Prostate gland (tissue), 2 donors: ENCODE measurements at regions not wholly inside any gene's neighbourhood (a gene's known extent, or its start where the extent isn't known, plus 50 kb on each side); places are given as distances from the start of the nearest gene placed in this dataset.
"Not testable (repeated sequence)": the region's sequence is repeated elsewhere in the genome, so short reads cannot be mapped to it uniquely, and the experiment has no call there.

ENCODE experiments used
- DNase-seq: peaks from one replicate; pipeline ENCODE4 v3.0.0-alpha.2; 2019; ENCODE audit warnings: low spot score
- H3K27ac ChIP-seq, 2 donors: fragments of 200-600 bp; sonication (generic); 2 replicates each; pipeline ENCODE4 v1.5.1; 2017 to 2019
- H3K27me3 ChIP-seq: fragments of 200-600 bp; sonication (generic); replicated peaks from 2 replicates; pipeline ENCODE4 v1.5.1; 2019; ENCODE audit not compliant: insufficient read depth
- H3K36me3 ChIP-seq, 2 donors: fragments of 200-600 bp; sonication (generic); 1 replicate in 1 of 2; 2 replicates in 1 of 2; pipeline versions ENCODE4 v1.5.1 to v1.8.1; 2017 to 2019
- H3K4me1 ChIP-seq: fragments of 200-600 bp; sonication (generic); replicated peaks from 2 replicates; pipeline ENCODE4 v1.5.1; 2019
- H3K4me3 ChIP-seq, 2 donors: fragments of 200-600 bp; sonication (generic); 2 replicates each; pipeline ENCODE4 v1.5.1; 2017 to 2019
- H3K9me3 ChIP-seq: fragments of 200-600 bp; sonication (generic); 2 replicates; pipeline ENCODE4 v1.5.1; 2017
- POLR2A ChIP-seq: fragments of 450-650 bp; IDR thresholded peaks from one replicate; pipeline ENCODE4 v1.6.1; 2016; ENCODE audit warnings: antibody characterized with exemption, mild to moderate bottlenecking
- POLR2AphosphoS5 ChIP-seq: sonication (generic); formaldehyde crosslinking; IDR thresholded peaks from one replicate; pipeline ENCODE4 v1.6.1; 2017; ENCODE audit warnings: antibody characterized with exemption
- WGBS: methylation state at CpG from one replicate; pipeline ENCODE4 v1.1.5; 2018; 5-methylcytosine and 5-hydroxymethylcytosine counted together
- intact Hi-C: fragments of 100-400 bp; cut with DNase I; formaldehyde crosslinking; loops from one replicate; pipeline ENCODE4 v1.14.2; 2022
- TF ChIP-seq, protein P1 (sequence below), 4 experiments: fragments of 200-600 bp in 2 of 4; fragments of 450-650 bp in 2 of 4; sonication (generic) in 2 of 4; IDR thresholded peaks; 1 replicate in 3 of 4; 2 replicates in 1 of 4; pipeline ENCODE4 v1.5.1; 2016 to 2019; ENCODE audit warnings: antibody characterized with exemption in 4 of 4, mild to moderate bottlenecking in 2 of 4, moderate library complexity in 2 of 4

DNA sequence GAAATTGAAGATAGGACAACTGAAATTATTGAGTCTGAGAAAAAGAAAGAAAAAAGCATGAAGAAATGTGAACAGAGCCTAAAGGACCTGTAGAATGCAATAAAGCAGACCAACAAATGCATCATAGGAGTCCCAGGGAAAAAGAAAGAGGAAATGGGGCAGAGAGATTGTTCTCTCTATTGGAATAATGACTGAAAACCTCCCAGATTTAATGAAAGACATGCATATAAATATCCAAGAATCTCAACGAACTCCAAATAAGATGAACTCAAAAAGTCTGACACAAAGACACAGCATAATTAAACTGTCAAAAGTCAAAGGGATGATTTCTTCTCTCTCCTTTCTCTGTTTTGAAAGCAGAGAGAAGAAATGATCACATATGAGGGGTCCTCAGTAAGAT lies 124.7 kb downstream of the MEX3B start:
- Histone ChIP-seq H3K27ac (no peak overlapping the region), H3K36me3 (no peaks in the 10 kb centered on the region), H3K9me3 (no peaks in the 10 kb centered on the region), H3K27me3 (no peaks in the 10 kb centered on the region), H3K4me3 (no peak overlapping the region), H3K4me1 (no peaks in the 10 kb centered on the region)
- intact Hi-C loops = no loop called here
- DNase-seq = no peak
- WGBS = 74% methylated on average over 1 of the region's 1 CpG
- TF ChIP-seq POLR2AphosphoS5 (no peak), POLR2A (no peak)
- TF ChIP-seq, protein P1, sequence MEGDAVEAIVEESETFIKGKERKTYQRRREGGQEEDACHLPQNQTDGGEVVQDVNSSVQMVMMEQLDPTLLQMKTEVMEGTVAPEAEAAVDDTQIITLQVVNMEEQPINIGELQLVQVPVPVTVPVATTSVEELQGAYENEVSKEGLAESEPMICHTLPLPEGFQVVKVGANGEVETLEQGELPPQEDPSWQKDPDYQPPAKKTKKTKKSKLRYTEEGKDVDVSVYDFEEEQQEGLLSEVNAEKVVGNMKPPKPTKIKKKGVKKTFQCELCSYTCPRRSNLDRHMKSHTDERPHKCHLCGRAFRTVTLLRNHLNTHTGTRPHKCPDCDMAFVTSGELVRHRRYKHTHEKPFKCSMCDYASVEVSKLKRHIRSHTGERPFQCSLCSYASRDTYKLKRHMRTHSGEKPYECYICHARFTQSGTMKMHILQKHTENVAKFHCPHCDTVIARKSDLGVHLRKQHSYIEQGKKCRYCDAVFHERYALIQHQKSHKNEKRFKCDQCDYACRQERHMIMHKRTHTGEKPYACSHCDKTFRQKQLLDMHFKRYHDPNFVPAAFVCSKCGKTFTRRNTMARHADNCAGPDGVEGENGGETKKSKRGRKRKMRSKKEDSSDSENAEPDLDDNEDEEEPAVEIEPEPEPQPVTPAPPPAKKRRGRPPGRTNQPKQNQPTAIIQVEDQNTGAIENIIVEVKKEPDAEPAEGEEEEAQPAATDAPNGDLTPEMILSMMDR (IDR thresholded peaks at IDR 0.05) = no peak

DNA sequence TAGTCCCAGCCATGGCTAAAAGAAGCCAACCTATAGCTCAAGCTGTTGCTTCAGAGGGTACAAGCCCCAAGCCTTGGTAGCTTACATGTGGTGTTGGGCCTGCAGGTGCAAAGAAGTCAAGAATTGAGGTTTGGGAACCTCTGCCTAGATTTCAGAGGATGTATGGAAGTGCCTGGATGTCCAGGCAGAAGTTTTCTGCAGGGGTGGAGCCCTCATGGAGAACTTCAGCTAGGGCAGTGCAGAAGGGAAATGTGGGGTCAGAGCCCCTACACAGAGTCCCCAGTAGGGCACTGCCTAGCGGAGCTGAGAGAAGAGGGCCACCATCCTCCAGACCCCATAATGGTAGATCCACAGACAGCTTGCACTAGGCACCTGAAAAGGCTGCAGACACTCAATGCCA lies 127.1 kb downstream of the MEX3B start:
- WGBS = 60% methylated on average over 1 of the region's 1 CpG
- H3K27ac ChIP-seq, DNase-seq, H3K36me3 ChIP-seq, H3K4me1 ChIP-seq, intact Hi-C loops, H3K27me3 ChIP-seq, H3K4me3 ChIP-seq, H3K9me3 ChIP-seq: not testable (repeated sequence)

DNA sequence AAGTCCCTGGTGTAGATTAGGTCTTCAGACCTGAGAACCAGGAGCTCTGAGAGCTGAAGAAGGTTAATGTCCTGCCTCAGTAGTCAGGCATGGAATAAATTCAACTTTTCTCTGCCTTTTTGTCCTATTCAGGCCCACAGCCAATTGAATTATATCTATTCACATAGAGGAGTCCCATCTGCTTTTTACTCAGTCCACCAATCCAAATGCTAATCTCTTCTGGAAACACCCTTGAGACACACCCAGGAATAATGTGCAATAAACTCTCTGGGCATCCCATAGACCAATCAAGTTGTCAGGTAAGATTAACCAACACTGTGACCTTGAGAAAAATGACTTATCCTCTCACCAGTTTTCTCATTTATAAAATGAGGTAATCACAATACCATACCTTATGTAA lies 129.4 kb downstream of the MEX3B start:
- Histone ChIP-seq H3K4me3 (no peak overlapping the region), H3K4me1 (no peaks in the 10 kb centered on the region), H3K9me3 (no peaks in the 10 kb centered on the region), H3K36me3 (no peaks in the 10 kb centered on the region), H3K27me3 (no peaks in the 10 kb centered on the region), H3K27ac (no peak overlapping the region)
- intact Hi-C loops = no loop called here
- no peak for DNase-seq
- TF ChIP-seq POLR2A (no peak), POLR2AphosphoS5 (no peak)
- TF ChIP-seq, protein P1 (IDR thresholded peaks at IDR 0.05) = no peak

DNA sequence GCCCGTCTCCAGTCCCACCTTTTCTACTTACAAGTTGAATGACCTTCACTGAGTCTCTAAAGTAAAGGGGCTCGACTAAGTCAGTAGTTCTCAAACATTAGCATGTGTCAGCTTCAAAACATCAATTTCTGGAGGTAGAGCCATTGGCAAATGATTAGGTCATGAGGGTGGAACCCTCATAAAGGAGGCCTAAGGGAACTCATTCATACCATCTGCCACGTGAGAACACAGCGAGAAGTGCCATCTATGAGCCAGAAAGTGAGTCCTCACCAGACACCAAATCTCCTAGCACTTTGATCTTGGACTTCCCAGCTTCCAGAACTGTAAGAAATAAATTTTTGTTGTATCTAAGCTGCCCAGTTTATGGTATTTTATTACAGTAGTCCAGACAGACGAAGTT lies 129.8 kb downstream of the MEX3B start:
- Histone ChIP-seq H3K36me3 (no peaks in the 10 kb centered on the region), H3K4me3 (no peak overlapping the region), H3K27me3 (no peaks in the 10 kb centered on the region), H3K27ac (no peak overlapping the region), H3K9me3 (no peaks in the 10 kb centered on the region), H3K4me1 (no peaks in the 10 kb centered on the region)
- WGBS = 79% methylated on average over 5 of the region's 5 CpGs
- no peak for DNase-seq
- TF ChIP-seq POLR2AphosphoS5 (no peak), POLR2A (no peak)
- TF ChIP-seq, protein P1 (IDR thresholded peaks at IDR 0.05) = no peak
- intact Hi-C loops = no loop called here

DNA sequence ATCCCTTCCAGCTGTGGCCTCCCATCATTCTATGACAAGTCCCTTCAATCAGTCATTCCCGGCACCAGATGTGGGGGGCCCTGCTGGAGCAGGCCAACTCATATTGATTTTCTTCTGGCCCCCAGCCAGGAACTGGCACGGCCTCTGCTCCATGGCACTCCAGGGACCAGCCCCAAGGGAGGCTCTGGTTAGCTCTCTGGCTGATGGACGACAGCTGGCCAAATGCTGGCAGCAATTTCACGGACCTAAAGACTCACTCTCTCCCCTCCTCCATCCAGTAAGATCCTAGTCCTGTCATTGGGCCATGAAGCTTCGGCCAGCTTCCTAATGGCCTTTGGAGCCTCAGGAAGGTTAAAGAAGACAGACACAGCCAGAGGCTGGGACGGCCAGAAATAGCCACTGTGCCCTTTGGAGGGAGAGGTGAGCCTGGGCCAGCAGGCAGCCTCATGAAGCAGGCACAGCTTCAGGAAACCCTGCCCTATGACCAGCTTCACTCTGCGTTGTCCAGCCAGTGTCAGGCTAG lies 131.0 kb downstream of the MEX3B start:
- no peaks in the 10 kb centered on the region for H3K4me1 ChIP-seq
- intact Hi-C loops = no loop called here
- H3K27me3 ChIP-seq = no peaks in the 10 kb centered on the region
- DNase-seq = no peak
- H3K36me3 ChIP-seq = no peaks in the 10 kb centered on the region
- 67% methylated on average over 7 of the region's 7 CpGs for WGBS
- no peak overlapping the region for H3K4me3 ChIP-seq
- no peaks in the 10 kb centered on the region for H3K9me3 ChIP-seq
- TF ChIP-seq POLR2AphosphoS5 = no peak
- H3K27ac ChIP-seq = no peak overlapping the region

DNA sequence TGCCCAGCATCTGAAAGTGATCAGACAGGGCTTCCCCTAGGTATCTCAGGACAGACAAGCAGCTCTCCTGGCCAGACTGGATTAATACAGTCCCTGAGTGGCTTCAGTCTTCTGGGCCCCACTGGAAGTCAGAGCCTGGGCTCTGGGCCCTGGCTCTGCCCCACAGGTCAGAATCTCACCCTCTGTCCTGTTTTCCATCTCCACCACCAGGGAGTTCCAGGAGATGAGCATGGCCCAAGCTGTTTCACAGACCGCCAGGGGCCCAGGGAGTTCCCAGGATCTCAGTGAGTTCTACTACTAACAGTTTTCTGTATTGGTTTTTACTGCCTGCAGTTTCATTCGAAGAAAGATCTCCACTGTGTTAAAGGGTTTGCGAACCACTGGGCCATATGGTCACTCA lies 131.5 kb downstream of the MEX3B start:
- Histone ChIP-seq H3K27ac (no peak overlapping the region), H3K36me3 (no peaks in the 10 kb centered on the region), H3K4me1 (no peaks in the 10 kb centered on the region), H3K4me3 (no peak overlapping the region), H3K9me3 (no peaks in the 10 kb centered on the region), H3K27me3 (no peaks in the 10 kb centered on the region)
- TF ChIP-seq POLR2A (no peak), POLR2AphosphoS5 (no peak)
- TF ChIP-seq, protein P1 (IDR thresholded peaks at IDR 0.05) = no peak
- DNase-seq = no peak
- 85% methylated on average over 3 of the region's 3 CpGs for WGBS
- intact Hi-C loops = no loop called here
